BJ (cell line): ENCODE measurements at regions not wholly inside any gene's neighbourhood (a gene's known extent, or its start where the extent isn't known, plus 50 kb on each side); places are given as distances from the start of the nearest gene placed in this dataset.
A peak's percentile ranks its signal among the peaks of the same experiment; 100 is the strongest.

Experiments
- CTCF ChIA-PET: fragments of 350-600 bp; formaldehyde crosslinking; extraction: SDS; loops from one replicate; lab custom pipeline; 2021; ENCODE audit warnings: antibody characterized with exemption, inconsistent platforms; lab: Yijun Ruan, JAX
- POLR2A ChIA-PET: fragments of 300-600 bp; sonication (Branson Sonifier 250); formaldehyde crosslinking; extraction: SDS; loops from one replicate; lab custom pipeline; 2021; ENCODE audit warnings: antibody characterized with exemption; lab: Charles Lee
- DNase-seq: peaks from one replicate; pipeline ENCODE4 v3.0.0-alpha.2; 2011; ENCODE audit warnings: low read depth
- H3K27me3 ChIP-seq: 2 replicates; pipeline ENCODE4 v1.6.0; 2011; ENCODE audit warnings: low read length; ENCODE audit not compliant: control insufficient read depth, insufficient read depth
- H3K36me3 ChIP-seq: 2 replicates; pipeline ENCODE4 v1.5.1; 2011; ENCODE audit warnings: low read length; ENCODE audit not compliant: control insufficient read depth, insufficient read depth
- H3K4me3 ChIP-seq: 2 replicates; pipeline ENCODE4 v1.5.1; 2011; ENCODE audit warnings: low read depth, mild to moderate bottlenecking, control low read depth, low read length
- CTCF ChIP-seq: IDR thresholded peaks from 2 replicates; pipeline ENCODE4 v1.5.1; 2011; ENCODE audit warnings: low read depth, mild to moderate bottlenecking, control low read depth, inconsistent platforms, low read length, moderate library complexity; ENCODE audit not compliant: insufficient read depth

GRCh38 chr21:35940074-35940927, 120.0 kb downstream of the SETD4 start:
- peak; percentile 38 for DNase-seq
- POLR2A ChIA-PET = interaction anchor here (0.6 kb wide), 1 partner anchor 533 kb away, joined by 3 read pairs; no protein-coding TSS in a partner anchor
- Histone ChIP-seq H3K36me3 (no peaks in the 10 kb centered on the region), H3K27me3 (no peaks in the 10 kb centered on the region; the same call in 1 of the 2 replicates), H3K4me3 (no peak overlapping the region)
- TF ChIP-seq CTCF = peak; percentile 72
- CTCF ChIA-PET = interaction anchor here (0.6 to 1.4 kb wide), 13 partner anchors 8 to 1248 kb away, joined by 3 to 7 read pairs (median 3); no protein-coding TSS in a partner anchor

- H3K27me3 ChIP-seq = no peaks in the 10 kb centered on the region; the same call in 1 of the 2 replicates
- H3K36me3 ChIP-seq = no peaks in the 10 kb centered on the region
- ChIA-PET POLR2A (no interaction called here), CTCF (no interaction called here)
- no peak for DNase-seq
- H3K4me3 ChIP-seq = no peak overlapping the region
- no peak for TF ChIP-seq CTCF
Observed at GRCh38 chr21:35938446-35938845, 121.9 kb downstream of the SETD4 start.

GRCh38 chr21:35933466-35933865, 126.9 kb downstream of the SETD4 start:
- ChIA-PET CTCF (interaction anchor here (1.6 to 2.0 kb wide), 2 partner anchors 94 to 209 kb away, joined by 3 to 9 read pairs; no protein-coding TSS in a partner anchor), POLR2A (no interaction called here)
- H3K36me3 ChIP-seq = no peaks in the 10 kb centered on the region
- H3K27me3 ChIP-seq = no peaks in the 10 kb centered on the region
- TF ChIP-seq CTCF = peak; percentile 51
- no peak overlapping the region for H3K4me3 ChIP-seq
- DNase-seq = peak; percentile 89

GRCh38 chr21:35932232-35932911, 128.0 kb downstream of the SETD4 start:
- ChIA-PET POLR2A (no interaction called here), CTCF (interaction anchor here (0.7 to 2.0 kb wide), 8 partner anchors 78 to 1239 kb away, joined by 3 to 9 read pairs (median 3); no protein-coding TSS in a partner anchor)
- TF ChIP-seq CTCF = no peak
- H3K4me3 ChIP-seq = no peak overlapping the region
- no peaks in the 10 kb centered on the region for H3K36me3 ChIP-seq
- DNase-seq = peak; percentile 60
- no peaks in the 10 kb centered on the region for H3K27me3 ChIP-seq

GRCh38 chr21:35929901-35930300, 130.4 kb downstream of the SETD4 start:
- no peak for DNase-seq
- H3K27me3 ChIP-seq = no peaks in the 10 kb centered on the region
- ChIA-PET POLR2A (no interaction called here), CTCF (interaction anchor here (1.2 kb wide), 1 partner anchor 79 kb away, joined by 4 read pairs; no protein-coding TSS in a partner anchor)
- no peaks in the 10 kb centered on the region for H3K36me3 ChIP-seq
- no peak for TF ChIP-seq CTCF
- no peak overlapping the region for H3K4me3 ChIP-seq
